ENCODE measurements at regions not wholly inside any gene's neighbourhood (a gene's known extent, or its start where the extent isn't known, plus 50 kb on each side); places are given as distances from the start of the nearest gene placed in this dataset.

DNA sequence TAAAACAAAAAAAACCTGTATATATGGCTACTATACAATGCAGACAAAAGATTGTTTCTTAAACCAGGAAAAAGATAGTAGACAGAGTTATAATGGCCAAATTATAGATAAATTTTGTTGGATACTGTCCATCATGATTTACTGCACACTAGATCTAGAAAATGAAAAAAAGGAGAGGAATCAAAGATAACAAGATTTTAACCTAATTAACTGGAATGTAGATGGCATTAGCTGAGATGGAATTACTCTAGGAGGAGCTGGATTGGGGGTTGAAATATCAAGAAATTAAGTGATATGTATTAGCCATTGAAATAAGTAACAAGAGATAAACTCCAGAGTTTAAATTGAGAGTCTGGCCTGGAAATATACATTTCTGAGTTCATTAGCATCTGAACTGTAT, 1489.1 kb downstream of the PLA2G4A start:
- ATAC-seq (no peak), DNase-seq (no peak)

- DNase-seq (no peak), ATAC-seq (no peak)
Measured at GRCh38 chr1:188325211-188325610, 1496.5 kb downstream of the PLA2G4A start.

DNA sequence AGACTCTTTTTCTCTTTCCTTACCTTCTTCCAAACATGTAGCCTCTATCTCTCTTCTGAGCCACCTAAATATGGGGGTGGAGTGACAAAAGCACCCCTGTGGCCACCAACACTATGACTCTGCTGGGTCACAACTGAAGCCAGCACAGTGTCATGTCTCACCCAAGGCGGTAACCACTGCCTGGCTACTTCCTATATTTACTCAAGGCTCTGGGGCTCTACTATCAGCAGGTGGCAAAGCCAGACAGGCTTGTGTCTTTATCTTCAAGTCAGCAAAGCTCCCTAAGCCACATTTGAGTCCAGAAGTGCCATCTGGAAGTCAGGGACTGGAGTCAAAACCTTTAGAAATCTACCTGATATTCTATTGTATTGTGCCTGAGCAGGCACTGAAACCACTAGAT, 1515.2 kb downstream of the PLA2G4A start:
- DNase-seq (no peak), ATAC-seq (no peak)

DNA sequence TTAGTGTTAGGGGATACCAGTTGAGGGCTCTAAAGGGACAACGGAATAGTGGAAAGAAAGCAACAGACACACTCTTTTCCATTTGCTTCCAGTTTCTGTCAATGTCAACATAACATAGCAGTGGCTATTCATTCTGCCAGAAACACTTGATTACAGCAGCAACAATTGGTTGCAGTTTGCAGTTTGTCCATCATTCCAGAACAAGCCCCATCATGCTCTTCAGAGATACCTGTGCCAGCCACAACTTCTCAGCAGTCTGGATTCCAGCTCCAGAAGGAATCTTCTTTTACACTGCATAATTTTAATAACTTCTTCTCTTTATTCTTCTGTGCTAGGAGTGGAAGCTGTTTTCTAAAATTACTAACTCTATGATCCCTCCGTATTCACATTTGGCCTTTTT, 1521.4 kb downstream of the PLA2G4A start:
- DNase-seq (no peak), ATAC-seq (no peak)

GRCh38 chr1:188355082-188355481, 1526.3 kb downstream of the PLA2G4A start:
- ATAC-seq (no peak), DNase-seq (no peak)

GRCh38 chr1:188355847-188356246, 1527.1 kb downstream of the PLA2G4A start:
- DNase-seq = no peak
- ATAC-seq = no peak

GRCh38 chr1:188359315-188359714, 1530.6 kb downstream of the PLA2G4A start:
- ATAC-seq = no peak
- DNase-seq = no peak

DNA sequence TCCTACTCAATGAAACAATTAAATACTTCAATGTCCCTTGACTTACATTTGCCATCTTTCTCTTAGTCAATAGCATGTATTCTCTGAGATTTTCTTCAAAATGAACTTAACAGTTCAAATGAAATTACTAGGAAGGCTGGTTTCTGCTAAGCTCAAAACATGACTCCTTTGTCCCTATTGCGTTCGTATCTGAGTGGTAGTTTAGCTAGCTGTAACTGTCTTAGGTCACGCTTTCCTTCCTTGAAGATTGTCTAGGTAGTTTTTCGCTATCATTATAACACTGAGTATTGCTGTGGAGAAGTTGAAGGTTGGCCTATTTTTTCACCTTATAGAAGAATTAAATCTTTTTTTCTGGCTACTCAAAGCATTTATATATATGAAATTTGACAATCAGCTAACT, 1535.2 kb downstream of the PLA2G4A start:
- DNase-seq (no peak), ATAC-seq (no peak)

GRCh38 chr1:188364927-188365449, 1536.2 kb downstream of the PLA2G4A start:
- DNase-seq (no peak), ATAC-seq (no peak)

GRCh38 chr1:188365874-188366273, 1537.1 kb downstream of the PLA2G4A start:
- no peak for ATAC-seq

DNA sequence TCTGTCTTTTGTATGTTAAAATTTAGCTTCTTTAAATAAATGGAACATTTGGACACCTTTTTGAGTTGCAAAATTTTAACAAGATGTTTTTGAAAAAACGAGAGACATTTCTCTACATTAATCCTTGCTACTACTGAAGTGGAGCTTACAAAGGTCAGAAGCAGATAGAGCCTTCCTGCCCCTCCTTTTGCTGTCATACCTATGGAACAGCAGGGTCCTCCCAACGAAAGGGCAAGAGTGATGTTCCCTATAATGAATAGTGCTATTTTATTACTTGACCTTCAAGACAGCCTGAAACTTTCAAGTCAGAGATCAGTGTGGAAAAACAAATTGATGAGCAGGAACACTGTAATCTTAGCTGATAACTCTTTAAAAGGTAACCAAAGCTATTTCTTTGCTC, 1538.9 kb downstream of the PLA2G4A start:
- no peak for ATAC-seq
- no peak for DNase-seq

More at GRCh38 chr1:188365874-188366273, 1537.1 kb downstream of the PLA2G4A start:
- DNase-seq = no peak

DNA sequence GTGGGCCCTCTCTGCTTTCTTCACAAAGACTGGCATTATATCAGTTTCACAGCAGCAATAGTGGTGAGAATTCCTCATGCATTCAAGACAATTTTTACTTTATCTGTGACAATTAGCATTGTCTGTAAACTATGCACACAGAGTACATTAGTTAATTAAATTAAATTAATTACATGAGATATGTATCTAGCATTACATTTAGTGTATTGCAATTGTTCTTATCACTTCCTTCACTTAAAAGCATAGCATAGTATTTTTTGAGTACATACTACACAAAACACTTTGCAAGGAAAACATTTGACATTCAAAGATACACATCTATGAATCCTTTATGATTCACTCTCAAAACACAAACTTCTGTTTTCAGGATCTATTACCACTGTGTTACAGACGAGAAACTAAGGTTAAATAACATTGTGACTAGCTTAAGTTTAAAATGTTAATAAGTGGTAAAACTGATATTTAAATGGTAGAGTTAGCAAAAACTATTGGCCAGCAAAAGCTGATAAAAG, 1542.6 kb downstream of the PLA2G4A start:
- ATAC-seq (no peak), DNase-seq (no peak)

- DNase-seq (no peak), ATAC-seq (no peak)
Measured at GRCh38 chr1:188372821-188373220, 1544.1 kb downstream of the PLA2G4A start.

DNA sequence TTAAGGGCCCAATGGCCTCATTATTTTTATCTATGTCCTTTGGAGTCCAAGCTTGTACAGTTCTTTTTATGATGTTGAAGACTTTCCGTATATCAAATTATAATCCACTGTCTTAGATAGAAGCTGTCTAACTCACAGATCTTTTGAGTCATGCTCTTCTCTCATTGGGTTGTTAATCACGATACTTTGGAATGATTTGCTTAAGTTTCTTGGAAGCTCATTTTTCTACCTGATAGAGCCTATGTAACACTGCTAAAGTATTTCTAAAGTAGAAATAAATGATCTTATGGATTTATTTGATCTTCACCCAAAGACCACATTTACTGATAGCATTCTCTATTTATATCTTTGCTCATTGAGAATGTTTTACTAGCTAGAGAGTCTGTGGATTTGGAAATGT, 1554.1 kb downstream of the PLA2G4A start:
- DNase-seq (no peak), ATAC-seq (no peak)

GRCh38 chr1:188386161-188386560, 1557.4 kb downstream of the PLA2G4A start:
- ATAC-seq = no peak
- DNase-seq = no peak

GRCh38 chr1:188386666-188387065, 1557.9 kb downstream of the PLA2G4A start:
- ATAC-seq = no peak
- DNase-seq = no peak

GRCh38 chr1:188394677-188395076, 1565.9 kb downstream of the PLA2G4A start:
- ATAC-seq (no peak), DNase-seq (no peak)

DNA sequence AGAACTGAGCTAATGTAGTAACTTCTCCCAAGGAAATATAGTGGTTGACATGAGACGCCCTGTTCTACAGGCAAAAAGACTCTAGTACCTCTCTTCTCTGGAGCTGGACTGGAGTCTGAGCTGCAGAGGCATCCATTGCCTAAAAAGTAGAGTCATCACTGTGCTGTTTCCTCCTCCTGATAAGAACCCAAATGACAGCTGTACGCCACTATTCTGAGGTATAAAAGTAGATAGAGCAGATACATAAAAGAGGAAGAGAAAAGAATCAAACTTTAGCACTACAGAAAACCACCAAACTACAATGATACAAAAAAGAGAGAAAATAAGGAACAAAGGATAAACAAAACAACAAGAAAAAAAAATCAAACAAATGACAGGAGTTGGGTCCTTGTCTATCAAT, 1568.8 kb downstream of the PLA2G4A start:
- DNase-seq (no peak), ATAC-seq (no peak)

DNA sequence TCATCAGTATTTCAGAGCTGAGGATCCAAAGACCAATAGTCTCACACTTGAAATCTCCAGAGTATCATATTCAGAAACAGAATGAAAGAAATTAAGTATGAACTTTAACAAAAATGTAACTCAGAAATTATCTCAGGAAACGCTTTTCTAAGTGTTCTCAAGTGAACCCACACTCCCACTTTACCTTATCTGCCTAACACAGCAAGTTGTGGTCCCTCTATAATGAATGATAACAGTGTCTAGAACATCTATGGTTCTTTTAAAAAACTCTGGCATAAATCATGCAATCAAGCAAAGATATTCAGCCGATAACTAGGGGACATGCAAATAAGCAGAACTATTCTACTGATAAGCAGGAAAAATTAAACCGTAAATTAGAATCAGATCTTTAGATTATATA, 1574.2 kb downstream of the PLA2G4A start:
- DNase-seq (no peak), ATAC-seq (no peak)

- no peak for ATAC-seq
Measured at GRCh38 chr1:188406636-188407035, 1577.9 kb downstream of the PLA2G4A start.

DNA sequence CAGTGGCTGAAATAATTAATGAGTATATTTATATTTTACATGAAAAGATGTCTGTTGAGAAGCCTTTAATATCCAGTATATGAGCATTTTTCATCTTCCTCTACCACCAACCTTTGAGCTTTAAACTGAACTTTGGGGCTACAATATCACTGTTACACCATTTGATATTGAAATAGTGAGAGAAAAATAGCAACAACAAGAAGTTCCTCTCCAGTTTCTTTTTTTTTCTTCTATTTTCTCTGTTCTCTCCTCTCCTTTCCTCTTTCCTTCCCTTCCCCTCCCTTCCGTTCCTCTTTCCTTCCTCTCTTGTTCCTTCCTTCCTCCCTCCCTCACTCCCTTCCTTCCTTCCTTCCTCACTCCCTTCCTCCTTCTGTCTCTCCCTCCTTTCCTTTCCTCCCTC, 1591.4 kb downstream of the PLA2G4A start:
- DNase-seq (no peak), ATAC-seq (no peak)

More at GRCh38 chr1:188406636-188407035, 1577.9 kb downstream of the PLA2G4A start:
- no peak for DNase-seq

GRCh38 chr1:188423073-188423472, 1594.3 kb downstream of the PLA2G4A start:
- no peak for DNase-seq
- ATAC-seq = no peak

DNA sequence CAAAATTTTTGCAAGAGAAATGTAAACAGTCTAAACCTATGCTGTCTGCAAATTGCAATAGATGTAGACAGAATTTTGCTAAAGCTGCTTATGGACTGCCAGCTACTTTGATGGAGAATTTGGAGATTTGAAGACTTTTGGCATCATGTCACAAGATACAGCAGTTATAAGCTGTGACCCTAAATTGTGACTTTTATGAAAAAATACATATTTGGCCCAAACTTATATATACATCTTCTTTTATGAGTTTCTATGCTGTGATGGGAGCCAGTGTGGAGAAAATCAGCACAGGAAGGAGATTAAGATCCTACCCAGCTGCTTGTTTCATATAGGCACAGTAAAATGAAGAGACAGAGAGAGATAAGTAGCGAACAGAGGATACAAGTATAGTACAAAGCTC, 1595.4 kb downstream of the PLA2G4A start:
- ATAC-seq (no peak), DNase-seq (no peak)

DNA sequence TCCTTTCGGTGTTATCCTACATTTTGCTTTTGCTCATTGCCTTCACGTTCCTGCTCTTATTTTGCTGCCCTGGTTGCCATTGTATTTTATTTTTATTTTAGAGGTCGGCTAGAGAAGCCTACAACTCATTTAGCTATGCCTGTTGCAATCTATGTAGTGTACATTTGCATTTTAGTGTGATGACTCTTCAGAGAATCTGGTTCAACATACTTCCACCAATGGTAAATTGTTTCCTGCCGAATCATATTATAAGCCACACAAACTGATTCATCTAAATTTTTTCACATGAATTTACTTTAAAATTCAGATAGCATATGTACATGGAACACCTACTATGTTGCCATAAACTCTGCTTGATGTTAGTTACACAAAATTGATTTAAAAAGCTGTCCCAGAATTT, 1596.9 kb downstream of the PLA2G4A start:
- DNase-seq (no peak), ATAC-seq (no peak)

GRCh38 chr1:188426561-188426960, 1597.8 kb downstream of the PLA2G4A start:
- DNase-seq (no peak), ATAC-seq (no peak)
